GM21717 (cell line): ENCODE measurements at regions not wholly inside any gene's neighbourhood (a gene's known extent, or its start where the extent isn't known, plus 50 kb on each side); places are given as distances from the start of the nearest gene placed in this dataset.
"Not testable (repeated sequence)": the region's sequence is repeated elsewhere in the genome, so short reads cannot be mapped to it uniquely, and the experiment has no call there.

Experiments used
- ATAC-seq: cut with Tn5 transposase; IDR thresholded peaks from one replicate; pipeline ENCODE4 v1.9.1; 2021; ENCODE audit warnings: mild to moderate bottlenecking, moderate library complexity; ENCODE audit not compliant: unreplicated experiment

- ATAC-seq: no peak
Measured at GRCh38 chr2:220374282-220374681, 746.9 kb downstream of the SLC4A3 start.

DNA sequence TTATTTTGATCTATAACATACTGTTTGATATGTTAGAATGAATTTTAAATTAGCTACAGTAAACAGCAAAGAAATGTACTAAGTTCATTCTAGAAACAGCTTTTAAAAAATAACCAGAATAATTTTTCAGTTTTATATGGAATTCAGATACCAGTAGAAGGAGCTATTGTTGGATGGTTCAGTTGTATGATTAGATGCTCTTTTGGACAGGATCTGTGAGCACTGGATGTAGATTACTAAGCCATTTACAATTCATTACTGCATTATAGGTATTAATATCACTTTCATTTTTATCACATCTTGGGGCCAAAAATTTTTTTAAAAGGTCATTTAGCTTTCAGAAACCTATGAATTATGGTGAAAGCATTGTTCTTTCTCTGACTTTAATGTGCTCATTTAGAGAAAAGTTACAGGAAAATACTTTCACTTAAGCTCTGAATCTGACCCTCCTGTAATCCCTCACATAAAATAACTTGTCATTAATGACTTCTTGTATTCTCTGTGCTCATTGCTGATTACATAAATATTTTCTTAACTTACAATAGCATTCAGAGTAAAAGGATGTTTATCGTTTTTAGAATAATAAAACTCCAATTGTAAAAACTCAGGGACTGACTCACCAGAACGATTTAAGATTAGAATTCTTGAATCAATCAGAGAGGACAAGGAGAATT is 750.2 kb downstream of the SLC4A3 start:
- no peak for ATAC-seq

GRCh38 chr2:220387758-220388157 is 760.3 kb downstream of the SLC4A3 start:
- not testable (repeated sequence) for ATAC-seq

- ATAC-seq: no peak
Measured at GRCh38 chr2:220393711-220394110, 766.3 kb downstream of the SLC4A3 start.

GRCh38 chr2:220394433-220394832 is 767.0 kb downstream of the SLC4A3 start:
- ATAC-seq: no peak

DNA sequence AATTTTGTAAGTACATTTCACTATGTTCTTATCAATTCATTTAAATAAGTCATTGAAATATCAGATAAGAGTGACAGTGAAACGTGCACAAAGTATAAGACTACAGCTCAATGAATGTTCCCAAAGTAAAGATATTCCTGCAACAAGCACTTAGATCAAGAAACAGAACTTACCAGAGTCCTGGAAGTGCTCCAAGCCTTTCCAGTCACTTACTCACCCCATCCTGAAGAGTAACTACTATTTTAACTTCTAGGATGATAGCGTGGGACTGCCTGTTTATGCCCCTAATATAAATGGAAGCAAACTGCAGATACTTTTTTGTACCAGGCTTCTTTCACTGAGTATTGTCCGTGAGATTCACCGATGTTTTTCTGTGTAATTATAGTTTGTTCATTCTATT is 768.9 kb downstream of the SLC4A3 start:
- ATAC-seq: no peak

DNA sequence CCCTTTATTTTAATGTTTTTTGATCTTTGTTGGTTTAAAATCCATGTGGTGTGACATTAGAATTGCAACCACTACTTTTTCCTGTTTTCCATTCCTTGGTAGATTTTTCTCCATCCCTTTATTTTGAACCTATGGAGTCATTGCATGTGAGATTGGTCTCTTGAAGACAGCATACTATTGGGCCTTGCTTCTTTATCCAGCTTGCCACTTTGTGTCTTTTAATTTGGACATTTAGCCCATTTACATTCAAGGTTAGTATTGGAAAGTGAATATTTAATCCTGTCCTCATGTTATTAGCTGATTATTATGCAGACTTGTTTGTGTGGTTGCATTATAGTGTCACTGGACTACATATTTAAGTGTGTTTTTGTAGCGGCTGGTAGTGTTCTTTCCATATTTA is 782.9 kb downstream of the SLC4A3 start:
- ATAC-seq: no peak

DNA sequence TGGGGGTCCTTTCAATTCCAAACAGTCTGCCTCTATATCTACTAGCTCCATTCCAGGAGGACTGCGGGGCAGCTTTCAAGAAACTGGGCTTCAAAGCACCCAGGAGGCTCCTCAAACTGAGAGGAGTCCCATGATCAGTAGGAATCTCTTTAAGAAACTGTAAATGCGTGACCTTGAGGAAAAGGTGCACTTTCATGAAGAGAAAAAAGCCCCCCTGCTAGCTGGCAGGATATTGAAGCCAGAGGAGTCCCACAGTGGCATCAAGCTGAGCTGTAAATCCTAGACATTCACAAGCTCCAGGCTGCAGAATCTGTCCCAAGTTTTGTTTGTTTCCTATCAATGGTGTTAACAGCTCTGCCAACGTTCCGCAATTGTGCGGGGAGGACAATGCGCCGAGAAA is 790.1 kb downstream of the SLC4A3 start:
- ATAC-seq: no peak

GRCh38 chr2:220419647-220420046 is 792.2 kb downstream of the SLC4A3 start:
- no peak for ATAC-seq

GRCh38 chr2:220420820-220421219 is 793.4 kb downstream of the SLC4A3 start:
- no peak for ATAC-seq

GRCh38 chr2:220422676-220423075 is 795.2 kb downstream of the SLC4A3 start:
- ATAC-seq: no peak

DNA sequence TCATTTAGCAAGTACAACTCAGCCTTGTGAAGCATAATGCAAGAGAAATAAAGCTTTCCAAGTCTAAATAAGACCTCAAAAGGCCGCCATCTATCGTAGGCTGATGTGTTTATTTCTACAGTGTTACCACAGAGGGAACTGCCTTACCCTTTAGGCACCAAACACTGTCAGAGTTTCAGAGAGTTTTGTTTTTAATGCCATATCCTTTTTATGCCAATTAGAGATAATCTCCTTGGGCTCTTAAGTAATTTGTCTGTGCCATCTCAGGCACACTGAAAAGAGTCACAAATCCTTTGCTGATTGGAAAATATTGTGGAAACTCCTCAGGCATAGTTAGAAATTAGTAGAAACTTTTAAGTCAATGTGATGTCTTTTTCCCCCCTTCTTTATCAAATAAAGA is 797.1 kb downstream of the SLC4A3 start:
- ATAC-seq: no peak

DNA sequence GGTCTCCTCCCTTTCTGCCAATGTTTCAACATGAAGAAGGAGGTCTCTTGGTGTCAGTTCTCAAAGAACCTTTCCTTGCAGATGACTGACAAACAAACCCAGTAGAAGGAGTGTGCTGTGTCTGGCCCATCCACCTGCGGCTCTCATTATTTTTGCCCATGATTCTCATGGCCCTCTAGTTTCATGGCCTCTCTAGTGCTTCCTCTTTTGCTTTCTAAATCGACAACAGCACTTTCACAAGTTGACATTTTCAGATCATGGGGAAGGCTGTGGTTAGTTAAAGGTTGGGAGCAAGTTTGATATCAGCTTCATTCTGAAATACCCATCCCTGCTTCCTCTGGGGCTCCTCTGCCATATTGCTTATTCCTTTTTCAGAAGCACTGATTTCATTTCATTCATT is 805.2 kb downstream of the SLC4A3 start:
- ATAC-seq: peak; percentile 74

DNA sequence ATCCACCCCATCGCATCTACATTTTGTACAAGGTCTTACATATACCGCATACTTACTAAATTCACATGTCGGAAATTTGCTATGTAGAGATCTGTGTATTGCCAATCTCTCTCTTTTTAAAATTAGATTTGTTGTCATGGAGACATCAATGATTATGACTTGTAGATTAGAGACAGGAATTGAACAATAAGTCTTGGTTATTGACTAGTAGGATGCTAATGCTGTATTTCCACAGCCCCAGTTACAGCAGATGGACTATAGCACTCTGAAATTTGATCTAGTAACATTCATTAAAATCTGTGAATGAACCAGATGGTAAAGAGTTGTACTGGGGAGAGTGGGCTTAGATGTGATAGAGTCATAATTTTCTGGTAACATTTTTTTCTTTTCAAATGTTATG is 805.7 kb downstream of the SLC4A3 start:
- no peak for ATAC-seq

DNA sequence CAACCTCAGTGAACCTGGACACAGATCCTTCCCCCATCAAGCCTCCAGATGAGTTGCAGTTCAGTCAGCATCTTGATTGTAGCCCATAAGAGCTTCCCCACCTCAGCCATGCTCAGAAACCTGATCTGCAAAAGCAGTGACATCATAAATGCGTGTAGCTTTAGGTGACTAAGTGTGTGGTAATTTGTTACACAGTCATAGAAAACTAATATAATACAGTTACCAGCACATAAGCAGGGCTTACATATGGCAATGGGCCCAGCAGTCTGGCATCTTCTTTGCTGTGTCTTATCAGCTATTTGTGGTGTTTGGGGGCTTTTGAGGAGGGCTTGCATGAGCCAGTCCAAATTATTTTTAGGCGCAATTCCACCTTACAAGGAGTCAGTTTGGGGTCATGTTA is 807.0 kb downstream of the SLC4A3 start:
- ATAC-seq: no peak

GRCh38 chr2:220437938-220438337 is 810.5 kb downstream of the SLC4A3 start:
- ATAC-seq: no peak

- ATAC-seq: no peak
Measured at GRCh38 chr2:220440731-220441130, 813.3 kb downstream of the SLC4A3 start.

GRCh38 chr2:220441404-220441803 is 814.0 kb downstream of the SLC4A3 start:
- no peak for ATAC-seq

DNA sequence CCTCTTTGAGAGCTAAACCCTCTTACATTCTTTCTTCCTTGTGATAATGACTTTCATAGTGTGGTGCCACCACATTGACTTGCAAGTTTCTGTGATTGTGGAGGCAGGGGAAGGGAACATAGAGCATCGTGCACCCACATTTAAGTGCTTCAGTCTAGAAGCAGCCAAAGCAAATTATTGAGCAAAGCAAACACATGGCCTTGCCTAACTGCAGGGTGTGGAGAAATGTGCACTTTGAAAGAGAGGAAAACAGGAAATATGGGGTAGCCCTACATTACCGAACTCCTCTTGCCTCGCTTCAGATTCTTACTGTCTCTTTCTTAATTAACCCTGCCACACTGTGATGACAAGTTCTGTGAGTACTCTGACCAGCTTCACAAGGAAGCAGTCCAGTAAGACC is 814.6 kb downstream of the SLC4A3 start:
- ATAC-seq: no peak

- no peak for ATAC-seq
Measured at GRCh38 chr2:220445429-220446105, 818.1 kb downstream of the SLC4A3 start.

GRCh38 chr2:220446106-220446712 is 818.8 kb downstream of the SLC4A3 start:
- no peak for ATAC-seq

DNA sequence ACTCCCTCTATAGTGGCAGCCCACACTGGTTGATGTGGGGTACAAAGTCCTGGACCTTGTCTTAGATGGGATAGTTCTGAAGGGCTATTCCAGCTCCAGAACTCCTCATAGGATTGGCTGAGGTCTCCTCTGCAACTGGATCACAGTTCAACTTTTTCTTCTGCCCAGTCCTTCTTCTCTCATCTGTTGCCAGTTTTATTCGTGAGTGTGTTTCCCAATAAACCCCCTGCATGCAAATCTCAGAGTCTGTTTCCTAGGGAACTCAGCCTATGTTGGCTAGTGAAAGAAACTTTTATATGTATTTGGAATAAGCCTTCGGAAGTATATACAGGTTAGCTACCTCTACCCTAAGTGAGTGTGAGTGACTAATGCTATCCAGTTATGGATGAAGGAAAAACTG is 823.4 kb downstream of the SLC4A3 start:
- no peak for ATAC-seq
